ENCODE measurements at regions not wholly inside any gene's neighbourhood (a gene's known extent, or its start where the extent isn't known, plus 50 kb on each side); places are given as distances from the start of the nearest gene placed in this dataset.

- TF ChIP-seq, protein P1, sequence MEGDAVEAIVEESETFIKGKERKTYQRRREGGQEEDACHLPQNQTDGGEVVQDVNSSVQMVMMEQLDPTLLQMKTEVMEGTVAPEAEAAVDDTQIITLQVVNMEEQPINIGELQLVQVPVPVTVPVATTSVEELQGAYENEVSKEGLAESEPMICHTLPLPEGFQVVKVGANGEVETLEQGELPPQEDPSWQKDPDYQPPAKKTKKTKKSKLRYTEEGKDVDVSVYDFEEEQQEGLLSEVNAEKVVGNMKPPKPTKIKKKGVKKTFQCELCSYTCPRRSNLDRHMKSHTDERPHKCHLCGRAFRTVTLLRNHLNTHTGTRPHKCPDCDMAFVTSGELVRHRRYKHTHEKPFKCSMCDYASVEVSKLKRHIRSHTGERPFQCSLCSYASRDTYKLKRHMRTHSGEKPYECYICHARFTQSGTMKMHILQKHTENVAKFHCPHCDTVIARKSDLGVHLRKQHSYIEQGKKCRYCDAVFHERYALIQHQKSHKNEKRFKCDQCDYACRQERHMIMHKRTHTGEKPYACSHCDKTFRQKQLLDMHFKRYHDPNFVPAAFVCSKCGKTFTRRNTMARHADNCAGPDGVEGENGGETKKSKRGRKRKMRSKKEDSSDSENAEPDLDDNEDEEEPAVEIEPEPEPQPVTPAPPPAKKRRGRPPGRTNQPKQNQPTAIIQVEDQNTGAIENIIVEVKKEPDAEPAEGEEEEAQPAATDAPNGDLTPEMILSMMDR (IDR thresholded peaks at IDR 0.05), result no peak
- TF ChIP-seq POLR2A (IDR thresholded peaks at IDR 0.05), result no peak
Measured at GRCh38 chr11:115051938-115052590, 373.7 kb downstream of the NXPE2 start.

Data from Peyer's patch (tissue), 4 donors.